SK-N-SH treated with all-trans-retinoic acid at 6 μM for 48 hours (cell line): ENCODE measurements at regions not wholly inside any gene's neighbourhood (a gene's known extent, or its start where the extent isn't known, plus 50 kb on each side); places are given as distances from the start of the nearest gene placed in this dataset.

Source experiments
- ARNTL ChIP-seq: fragments of 450-650 bp; formaldehyde crosslinking; IDR thresholded peaks from 2 replicates; pipeline ENCODE4 v1.5.0; 2020; ENCODE audit warnings: low read depth, mild to moderate bottlenecking, moderate library complexity, borderline replicate concordance
- BACH2 ChIP-seq: fragments of 250-450 bp; sonication (Bioruptor Pico); IDR thresholded peaks from 2 replicates; pipeline ENCODE4 v1.9.0; 2021; ENCODE audit warnings: mild to moderate bottlenecking, borderline replicate concordance
- CSDC2 ChIP-seq: fragments of 250-450 bp; sonication (Bioruptor Pico); IDR thresholded peaks from 2 replicates; pipeline ENCODE4 v1.5.0; 2020; ENCODE audit warnings: mild to moderate bottlenecking, moderate library complexity
- ESRRG ChIP-seq: fragments of 250-450 bp; sonication (Bioruptor Pico); IDR thresholded peaks from 2 replicates; pipeline ENCODE4 v1.6.1; 2021; ENCODE audit warnings: mild to moderate bottlenecking
- OSR1 ChIP-seq: fragments of 250-450 bp; sonication (Bioruptor Pico); IDR thresholded peaks from 2 replicates; pipeline ENCODE4 v1.8.0; 2022; ENCODE audit warnings: moderate library complexity, mild to moderate bottlenecking, inconsistent platforms
- RARB ChIP-seq: fragments of 250-450 bp; sonication (Bioruptor Pico); IDR thresholded peaks from 2 replicates; pipeline ENCODE4 v1.8.0; 2021; ENCODE audit warnings: mild to moderate bottlenecking, moderate library complexity
- SNAI2 ChIP-seq: fragments of 250-450 bp; sonication (Bioruptor Pico); IDR thresholded peaks from 2 replicates; pipeline ENCODE4 v1.5.0; 2020; ENCODE audit warnings: mild to moderate bottlenecking, moderate library complexity
- TSHZ2 ChIP-seq: fragments of 250-450 bp; sonication (Bioruptor Pico); IDR thresholded peaks from 2 replicates; pipeline ENCODE4 v1.5.0; 2020; ENCODE audit warnings: mild to moderate bottlenecking, moderate library complexity
- ZC3H10 ChIP-seq: fragments of 250-450 bp; sonication (Bioruptor Pico); IDR thresholded peaks from 2 replicates; pipeline ENCODE4 v1.5.1; 2021; ENCODE audit warnings: mild to moderate bottlenecking, moderate library complexity
- ZFP3 ChIP-seq: fragments of 250-450 bp; sonication (Bioruptor Pico); IDR thresholded peaks from 2 replicates; pipeline ENCODE4 v1.5.0; 2020; ENCODE audit warnings: mild to moderate bottlenecking, moderate library complexity
- ZFP30 ChIP-seq: fragments of 450-650 bp; formaldehyde crosslinking; IDR thresholded peaks from 2 replicates; pipeline ENCODE4 v1.5.0; 2022; ENCODE audit warnings: mild to moderate bottlenecking, moderate library complexity
- TF ChIP-seq, protein P1 (sequence below): fragments of 250-450 bp; sonication (Bioruptor Pico); IDR thresholded peaks from 2 replicates; pipeline ENCODE4 v1.8.0; 2020; ENCODE audit warnings: mild to moderate bottlenecking, moderate library complexity, borderline replicate concordance
- TF ChIP-seq, protein P2 (sequence below): fragments of 250-450 bp; sonication (Bioruptor Pico); IDR thresholded peaks from 2 replicates; pipeline ENCODE4 v1.5.1; 2020; ENCODE audit warnings: low read depth, mild to moderate bottlenecking, moderate library complexity

DNA sequence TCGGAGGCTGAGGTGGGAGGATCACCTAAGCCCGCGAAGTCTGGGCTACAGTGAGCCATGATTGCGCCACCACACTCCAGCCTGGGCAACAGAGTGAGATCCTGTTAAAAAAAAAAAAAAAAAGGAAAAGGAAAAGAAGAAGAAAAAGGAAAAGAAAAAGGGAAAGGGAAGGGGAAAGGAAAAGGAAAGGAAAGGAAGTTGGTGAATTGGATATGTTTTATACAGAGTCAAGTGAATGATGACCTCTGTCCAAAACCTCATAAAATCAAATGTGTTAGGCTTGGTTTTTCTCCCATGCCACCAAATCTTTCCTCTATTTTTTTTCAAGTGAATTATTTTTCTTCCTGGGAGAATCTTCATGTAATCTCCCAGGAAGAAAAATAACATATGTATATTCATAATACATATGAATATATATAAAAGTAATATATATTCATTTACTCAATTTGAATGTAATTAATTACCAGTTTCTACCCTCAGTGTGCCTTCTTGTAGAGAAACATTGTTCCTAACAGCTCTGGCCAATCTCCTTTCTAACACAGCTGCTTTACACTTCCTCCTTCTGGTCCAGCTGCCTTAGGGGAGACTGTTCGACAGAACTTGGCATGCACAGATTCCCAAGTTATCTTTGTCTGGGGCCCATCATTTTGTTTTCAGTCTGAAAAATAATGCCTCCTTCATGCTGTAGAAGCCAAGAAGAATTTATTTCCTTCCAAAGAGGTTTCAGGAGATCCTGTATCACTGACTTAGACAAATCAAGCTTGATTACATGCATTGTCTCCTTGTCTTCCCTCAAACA lies 111.9 kb downstream of the CCDC34 start:
- TF ChIP-seq RARB (CRISPR knock-in tag): no peak
- TF ChIP-seq, protein P1, sequence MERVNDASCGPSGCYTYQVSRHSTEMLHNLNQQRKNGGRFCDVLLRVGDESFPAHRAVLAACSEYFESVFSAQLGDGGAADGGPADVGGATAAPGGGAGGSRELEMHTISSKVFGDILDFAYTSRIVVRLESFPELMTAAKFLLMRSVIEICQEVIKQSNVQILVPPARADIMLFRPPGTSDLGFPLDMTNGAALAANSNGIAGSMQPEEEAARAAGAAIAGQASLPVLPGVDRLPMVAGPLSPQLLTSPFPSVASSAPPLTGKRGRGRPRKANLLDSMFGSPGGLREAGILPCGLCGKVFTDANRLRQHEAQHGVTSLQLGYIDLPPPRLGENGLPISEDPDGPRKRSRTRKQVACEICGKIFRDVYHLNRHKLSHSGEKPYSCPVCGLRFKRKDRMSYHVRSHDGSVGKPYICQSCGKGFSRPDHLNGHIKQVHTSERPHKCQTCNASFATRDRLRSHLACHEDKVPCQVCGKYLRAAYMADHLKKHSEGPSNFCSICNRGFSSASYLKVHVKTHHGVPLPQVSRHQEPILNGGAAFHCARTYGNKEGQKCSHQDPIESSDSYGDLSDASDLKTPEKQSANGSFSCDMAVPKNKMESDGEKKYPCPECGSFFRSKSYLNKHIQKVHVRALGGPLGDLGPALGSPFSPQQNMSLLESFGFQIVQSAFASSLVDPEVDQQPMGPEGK (CRISPR knock-in tag): no peak
- TF ChIP-seq TSHZ2: no peak
- no peak for TF ChIP-seq BACH2 (CRISPR knock-in tag)
- no peak for TF ChIP-seq ESRRG (CRISPR knock-in tag)
- TF ChIP-seq, protein P2, sequence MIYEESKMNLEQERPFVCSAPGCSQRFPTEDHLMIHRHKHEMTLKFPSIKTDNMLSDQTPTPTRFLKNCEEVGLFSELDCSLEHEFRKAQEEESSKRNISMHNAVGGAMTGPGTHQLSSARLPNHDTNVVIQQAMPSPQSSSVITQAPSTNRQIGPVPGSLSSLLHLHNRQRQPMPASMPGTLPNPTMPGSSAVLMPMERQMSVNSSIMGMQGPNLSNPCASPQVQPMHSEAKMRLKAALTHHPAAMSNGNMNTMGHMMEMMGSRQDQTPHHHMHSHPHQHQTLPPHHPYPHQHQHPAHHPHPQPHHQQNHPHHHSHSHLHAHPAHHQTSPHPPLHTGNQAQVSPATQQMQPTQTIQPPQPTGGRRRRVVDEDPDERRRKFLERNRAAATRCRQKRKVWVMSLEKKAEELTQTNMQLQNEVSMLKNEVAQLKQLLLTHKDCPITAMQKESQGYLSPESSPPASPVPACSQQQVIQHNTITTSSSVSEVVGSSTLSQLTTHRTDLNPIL (CRISPR knock-in tag): no peak
- no peak for TF ChIP-seq ZC3H10 (CRISPR knock-in tag)
- no peak for TF ChIP-seq ARNTL (CRISPR knock-in tag)
- TF ChIP-seq CSDC2: no peak
- no peak for TF ChIP-seq ZFP30 (CRISPR knock-in tag)
- TF ChIP-seq OSR1 (CRISPR knock-in tag): no peak
- no peak for TF ChIP-seq SNAI2 (CRISPR knock-in tag)
- TF ChIP-seq ZFP3 (CRISPR knock-in tag): no peak
